Vagina (tissue), 2 donors: ENCODE measurements at regions not wholly inside any gene's neighbourhood (a gene's known extent, or its start where the extent isn't known, plus 50 kb on each side); places are given as distances from the start of the nearest gene placed in this dataset.
"Not testable (repeated sequence)": the region's sequence is repeated elsewhere in the genome, so short reads cannot be mapped to it uniquely, and the experiment has no call there.

Experiments
- POLR2A ChIP-seq, 2 donors: fragments of 450-650 bp; IDR thresholded peaks; one replicate each; pipeline ENCODE4 v1.6.1; 2017; ENCODE audit warnings: antibody characterized with exemption in 2 of 2, mild to moderate bottlenecking in 2 of 2, moderate library complexity in 2 of 2
- POLR2AphosphoS5 ChIP-seq, 2 donors: sonication (generic); formaldehyde crosslinking; IDR thresholded peaks; one replicate each; pipeline ENCODE4 v1.9.0; 2017; ENCODE audit warnings: antibody characterized with exemption in 2 of 2, mild to moderate bottlenecking in 2 of 2, low read depth in 1 of 2; ENCODE audit not compliant: insufficient read depth in 1 of 2
- TF ChIP-seq, protein P1 (sequence below), 3 experiments: fragments of 450-650 bp in 2 of 3; fragments of 200-600 bp in 1 of 3; sonication (generic) in 1 of 3; IDR thresholded peaks; one replicate each; pipeline ENCODE4 v1.5.1; 2017 to 2019; ENCODE audit warnings: antibody characterized with exemption in 3 of 3, mild to moderate bottlenecking in 2 of 3, moderate library complexity in 2 of 3

DNA sequence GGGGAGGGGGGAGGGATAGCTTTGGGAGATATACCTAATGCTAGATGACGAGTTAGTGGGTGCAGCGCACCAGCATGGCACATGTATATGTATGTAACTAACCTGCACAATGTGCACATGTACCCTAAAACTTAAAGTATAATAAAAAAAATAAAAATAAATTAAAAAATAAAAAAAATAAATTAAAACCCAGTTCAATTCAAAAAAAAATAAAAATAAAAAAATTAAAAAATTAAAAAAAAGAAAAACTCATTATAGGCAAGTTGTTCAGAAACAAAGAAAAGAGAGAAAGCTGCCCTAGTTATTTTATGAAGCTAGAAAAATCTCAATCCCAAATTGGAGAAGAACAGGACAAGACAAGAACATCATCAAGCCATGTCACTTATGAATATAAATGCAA is 147.5 kb upstream of the PRR20G start:
- TF ChIP-seq POLR2AphosphoS5 (IDR thresholded peaks at IDR 0.05; ENCODE audit: insufficient read depth in 1 of 2, low read depth in 1 of 2); POLR2A (IDR thresholded peaks at IDR 0.05): not testable (repeated sequence)
- TF ChIP-seq, protein P1, sequence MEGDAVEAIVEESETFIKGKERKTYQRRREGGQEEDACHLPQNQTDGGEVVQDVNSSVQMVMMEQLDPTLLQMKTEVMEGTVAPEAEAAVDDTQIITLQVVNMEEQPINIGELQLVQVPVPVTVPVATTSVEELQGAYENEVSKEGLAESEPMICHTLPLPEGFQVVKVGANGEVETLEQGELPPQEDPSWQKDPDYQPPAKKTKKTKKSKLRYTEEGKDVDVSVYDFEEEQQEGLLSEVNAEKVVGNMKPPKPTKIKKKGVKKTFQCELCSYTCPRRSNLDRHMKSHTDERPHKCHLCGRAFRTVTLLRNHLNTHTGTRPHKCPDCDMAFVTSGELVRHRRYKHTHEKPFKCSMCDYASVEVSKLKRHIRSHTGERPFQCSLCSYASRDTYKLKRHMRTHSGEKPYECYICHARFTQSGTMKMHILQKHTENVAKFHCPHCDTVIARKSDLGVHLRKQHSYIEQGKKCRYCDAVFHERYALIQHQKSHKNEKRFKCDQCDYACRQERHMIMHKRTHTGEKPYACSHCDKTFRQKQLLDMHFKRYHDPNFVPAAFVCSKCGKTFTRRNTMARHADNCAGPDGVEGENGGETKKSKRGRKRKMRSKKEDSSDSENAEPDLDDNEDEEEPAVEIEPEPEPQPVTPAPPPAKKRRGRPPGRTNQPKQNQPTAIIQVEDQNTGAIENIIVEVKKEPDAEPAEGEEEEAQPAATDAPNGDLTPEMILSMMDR (IDR thresholded peaks at IDR 0.05): not testable (repeated sequence)
